GM12874 (cell line): ENCODE measurements at regions not wholly inside any gene's neighbourhood (a gene's known extent, or its start where the extent isn't known, plus 50 kb on each side); places are given as distances from the start of the nearest gene placed in this dataset.
A peak's percentile ranks its signal among the peaks of the same experiment; 100 is the strongest.

Experiments
- CTCF ChIP-seq: IDR thresholded peaks from 2 replicates; pipeline ENCODE4 v1.5.1; 2011; ENCODE audit warnings: low read depth, mild to moderate bottlenecking, control low read depth, low read length, moderate library complexity; ENCODE audit not compliant: insufficient read depth

GRCh38 chr17:51359055-51359454, 98.7 kb downstream of the UTP18 start:
- no peak for TF ChIP-seq CTCF

- TF ChIP-seq CTCF: no peak
Measured at GRCh38 chr17:51362811-51363585, 102.7 kb downstream of the UTP18 start.

DNA sequence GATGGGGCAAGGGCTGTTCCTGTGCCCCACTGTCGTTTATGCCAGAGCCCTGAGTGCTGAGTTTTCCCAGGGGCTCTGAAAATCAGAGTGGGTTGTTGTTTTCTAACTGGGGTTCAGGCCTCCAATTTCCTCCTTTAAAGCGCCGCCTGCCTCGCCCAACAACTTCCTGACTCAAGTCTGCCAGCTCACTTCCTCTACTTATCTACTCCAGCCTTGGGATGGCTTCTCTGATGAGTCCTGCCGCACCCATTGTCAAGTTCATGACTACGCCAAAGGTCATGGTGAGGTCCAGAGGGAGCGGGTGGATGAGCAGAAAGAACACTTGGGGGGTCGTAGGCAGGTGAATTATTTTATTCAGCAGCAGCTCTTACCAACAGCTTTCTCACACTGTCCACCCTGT, 104.7 kb downstream of the UTP18 start:
- TF ChIP-seq CTCF: no peak

- TF ChIP-seq CTCF: no peak
Measured at GRCh38 chr17:51366866-51367265, 106.5 kb downstream of the UTP18 start.

DNA sequence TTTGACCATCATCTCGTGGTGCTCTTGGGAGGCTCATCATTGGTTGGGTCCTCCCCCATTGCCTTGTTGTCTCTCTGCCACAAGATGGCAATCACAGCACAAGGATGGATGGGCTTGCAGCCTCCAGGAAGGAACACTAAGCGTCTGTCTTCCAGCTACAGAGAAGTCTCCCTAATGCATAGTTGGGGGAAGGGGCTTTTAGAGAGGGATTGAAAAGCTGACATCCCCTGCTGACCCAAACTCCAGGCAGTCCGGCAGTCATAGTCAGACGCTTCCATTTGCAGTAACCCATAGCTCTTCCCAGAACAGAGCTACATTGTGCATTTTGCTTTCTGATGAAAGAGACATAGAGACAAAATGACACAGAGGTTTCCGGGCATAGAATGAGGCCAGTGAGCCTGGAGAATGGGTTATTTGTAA, 111.4 kb downstream of the UTP18 start:
- TF ChIP-seq CTCF: peak; percentile 45; the same call in 1 of the 2 replicates

DNA sequence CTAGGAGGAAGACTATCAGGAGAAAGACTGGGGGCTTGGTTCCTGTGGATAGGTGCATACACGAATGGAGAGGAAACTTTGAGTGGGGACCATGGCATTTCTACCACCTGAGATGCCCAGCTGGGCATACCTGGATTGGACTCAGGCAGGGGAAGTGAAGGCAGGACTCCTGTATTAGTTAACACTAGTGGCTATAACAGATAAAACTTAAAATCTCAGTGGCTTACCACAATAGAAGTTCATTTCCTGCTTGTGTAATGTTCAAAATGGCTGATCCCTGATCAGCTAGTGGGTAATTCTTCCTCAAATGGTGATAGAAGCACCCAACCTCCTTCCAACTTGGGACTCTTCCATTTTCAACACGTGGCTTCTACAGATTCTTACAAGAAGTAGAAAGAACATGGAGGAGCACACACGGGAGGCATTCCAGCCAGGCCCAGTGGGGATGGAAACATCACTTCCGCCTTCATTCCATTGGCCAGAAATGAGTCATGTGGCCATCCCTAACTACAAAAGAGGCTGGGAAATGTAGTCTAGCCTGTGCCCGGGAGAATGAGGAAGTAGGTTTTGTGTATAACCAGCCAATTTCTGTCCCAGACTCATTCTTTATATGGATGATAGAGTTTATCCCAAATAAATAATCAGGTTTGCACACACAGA, 112.1 kb downstream of the UTP18 start:
- no peak for TF ChIP-seq CTCF

GRCh38 chr17:51373489-51374152, 113.3 kb downstream of the UTP18 start:
- TF ChIP-seq CTCF: no peak
